T-helper 9 cell (primary cell): ENCODE measurements at regions not wholly inside any gene's neighbourhood (a gene's known extent, or its start where the extent isn't known, plus 50 kb on each side); places are given as distances from the start of the nearest gene placed in this dataset.

Experiments
- DNase-seq: peaks from one replicate; pipeline ENCODE4 v3.0.0-alpha.2; 2020

GRCh38 chr9:129353697-129354336, 175.8 kb upstream of the IER5L start:
- DNase-seq: no peak

DNA sequence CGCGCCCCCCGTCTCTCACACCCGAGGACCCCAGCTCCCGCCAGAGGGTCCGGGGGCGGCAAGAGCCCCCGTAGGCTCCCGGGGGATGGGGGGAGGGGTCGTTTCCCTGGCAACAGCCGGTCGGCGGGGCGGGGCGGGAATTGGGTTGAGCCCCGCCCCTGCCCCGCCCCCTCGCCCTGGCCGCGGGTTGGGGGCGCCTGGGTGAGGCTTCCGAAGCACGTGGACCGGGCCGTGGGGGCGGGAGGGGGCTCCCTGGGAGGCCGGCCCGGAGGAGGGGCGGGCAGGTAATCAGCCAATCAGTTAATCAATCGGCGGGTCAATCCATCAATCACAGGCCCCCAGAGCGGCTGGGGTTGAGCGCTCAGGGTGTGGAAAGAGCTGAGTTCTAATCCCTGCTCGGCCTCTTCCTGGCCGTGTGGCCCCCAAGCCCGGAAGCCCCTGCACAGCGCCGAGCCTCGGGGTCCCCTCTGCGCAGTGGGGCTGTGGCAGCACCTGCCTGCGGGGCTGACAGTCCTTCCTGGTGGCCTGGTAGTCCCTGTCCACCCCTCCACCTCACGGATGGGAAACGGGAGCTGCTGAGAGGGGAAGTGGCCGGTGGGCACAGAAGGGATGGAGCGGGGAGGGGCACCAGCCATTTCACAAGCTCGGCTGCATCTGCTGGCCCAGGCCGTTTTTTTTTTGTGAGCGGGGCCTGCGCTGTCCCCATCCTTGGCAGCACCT, 174.2 kb upstream of the IER5L start:
- DNase-seq: no peak

DNA sequence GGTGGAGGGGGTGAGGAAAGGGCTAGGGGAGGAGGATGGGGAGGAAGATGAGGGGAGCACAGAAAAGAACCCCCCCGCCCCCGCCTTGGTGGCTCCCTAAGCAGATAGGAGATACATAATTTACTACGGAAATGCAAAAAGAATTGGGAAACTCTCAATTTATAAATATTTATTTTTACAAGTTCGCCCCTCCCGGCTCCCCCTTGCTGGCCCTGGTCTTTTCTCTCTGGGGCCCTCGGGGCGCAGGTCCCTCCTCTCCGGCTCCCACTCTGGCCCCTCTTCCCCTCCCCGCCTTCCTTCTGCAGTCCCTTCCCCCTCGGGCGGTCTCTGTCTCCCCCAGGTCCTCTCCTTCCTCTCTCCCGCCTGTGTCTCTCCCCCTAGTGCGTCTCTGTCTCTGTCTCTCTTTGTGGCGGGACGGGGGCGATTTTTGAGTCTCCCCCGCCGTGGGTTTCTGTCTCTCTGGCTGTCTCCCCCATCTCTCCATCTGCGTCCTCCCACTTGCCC, 173.6 kb upstream of the IER5L start:
- no peak for DNase-seq

GRCh38 chr9:129351058-129351641, 173.1 kb upstream of the IER5L start:
- no peak for DNase-seq

DNA sequence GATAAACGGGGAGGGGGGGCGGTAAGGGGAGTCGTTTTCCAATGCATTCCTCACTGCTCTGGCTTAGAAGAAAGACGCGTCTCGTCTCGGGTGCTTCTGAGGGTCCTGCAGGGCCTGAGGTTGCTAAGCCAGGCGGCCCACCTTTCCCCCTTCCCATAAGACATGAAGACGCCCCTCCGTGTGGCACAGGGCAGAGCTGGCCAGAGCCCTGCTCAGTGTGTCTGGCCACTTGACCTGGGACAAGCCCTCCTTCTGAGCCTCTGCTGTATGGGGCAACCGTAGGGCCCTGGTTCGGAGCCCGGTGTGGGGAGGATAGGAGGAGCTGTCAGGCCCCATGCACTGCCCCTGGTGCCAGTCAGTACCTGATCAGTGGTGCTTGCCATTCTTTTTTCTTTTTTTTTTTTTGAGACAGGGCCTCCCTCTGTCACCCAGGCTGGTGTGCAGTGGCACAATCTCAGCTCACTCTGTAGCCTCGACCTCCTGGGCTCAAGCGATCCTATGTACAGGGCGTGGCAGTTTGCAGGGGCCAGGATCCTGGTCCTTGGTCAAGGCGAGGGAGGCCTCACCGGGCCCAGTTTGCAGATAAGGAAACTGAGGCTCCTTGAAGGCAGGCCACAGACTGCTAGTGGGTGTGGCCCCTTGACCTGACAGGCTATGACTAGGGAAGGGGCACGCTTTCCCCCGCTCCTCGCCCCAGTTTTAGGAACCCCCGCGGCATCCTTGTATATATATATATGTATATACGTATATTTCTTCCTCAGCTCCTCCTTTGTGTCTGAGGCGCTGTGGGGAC, 172.3 kb upstream of the IER5L start:
- no peak for DNase-seq

DNA sequence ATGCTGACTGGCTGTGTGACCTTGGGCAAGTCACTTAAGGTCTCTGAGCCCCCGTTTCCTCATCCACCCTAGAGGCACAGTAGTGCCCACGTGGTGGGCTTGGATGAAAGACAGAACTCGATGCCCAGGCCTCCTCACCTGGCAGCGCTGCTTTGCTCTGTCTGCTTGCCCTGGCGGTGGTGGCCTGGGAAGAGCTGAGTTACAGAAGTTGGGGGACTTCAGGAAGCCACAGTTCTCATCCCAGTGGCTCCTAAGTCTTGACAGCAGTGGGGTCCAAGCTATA, 171.5 kb upstream of the IER5L start:
- DNase-seq: no peak

GRCh38 chr9:129348890-129349664, 171.0 kb upstream of the IER5L start:
- DNase-seq: no peak

- DNase-seq: no peak
Observed at GRCh38 chr9:129347316-129348120, 169.5 kb upstream of the IER5L start.

DNA sequence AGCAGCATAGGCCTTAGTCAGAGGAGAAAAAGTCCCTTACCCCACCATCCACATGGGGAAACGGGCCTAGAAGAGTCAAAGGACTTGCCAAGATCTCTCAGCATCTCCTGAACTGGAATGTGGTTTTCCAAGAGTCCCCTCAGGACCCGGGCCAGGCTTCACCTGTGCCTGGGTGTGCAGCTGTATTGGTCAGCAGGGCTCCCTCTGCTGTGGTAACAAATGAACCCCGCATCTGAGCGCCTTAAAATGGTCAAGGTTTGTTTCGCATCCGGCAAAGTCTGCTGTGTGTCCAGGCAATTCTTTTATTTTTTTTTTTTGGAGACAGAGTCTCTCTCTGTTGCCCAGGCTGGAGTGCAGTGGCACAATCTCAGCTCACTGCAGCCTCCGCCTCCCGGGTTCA, 168.0 kb upstream of the IER5L start:
- no peak for DNase-seq

DNA sequence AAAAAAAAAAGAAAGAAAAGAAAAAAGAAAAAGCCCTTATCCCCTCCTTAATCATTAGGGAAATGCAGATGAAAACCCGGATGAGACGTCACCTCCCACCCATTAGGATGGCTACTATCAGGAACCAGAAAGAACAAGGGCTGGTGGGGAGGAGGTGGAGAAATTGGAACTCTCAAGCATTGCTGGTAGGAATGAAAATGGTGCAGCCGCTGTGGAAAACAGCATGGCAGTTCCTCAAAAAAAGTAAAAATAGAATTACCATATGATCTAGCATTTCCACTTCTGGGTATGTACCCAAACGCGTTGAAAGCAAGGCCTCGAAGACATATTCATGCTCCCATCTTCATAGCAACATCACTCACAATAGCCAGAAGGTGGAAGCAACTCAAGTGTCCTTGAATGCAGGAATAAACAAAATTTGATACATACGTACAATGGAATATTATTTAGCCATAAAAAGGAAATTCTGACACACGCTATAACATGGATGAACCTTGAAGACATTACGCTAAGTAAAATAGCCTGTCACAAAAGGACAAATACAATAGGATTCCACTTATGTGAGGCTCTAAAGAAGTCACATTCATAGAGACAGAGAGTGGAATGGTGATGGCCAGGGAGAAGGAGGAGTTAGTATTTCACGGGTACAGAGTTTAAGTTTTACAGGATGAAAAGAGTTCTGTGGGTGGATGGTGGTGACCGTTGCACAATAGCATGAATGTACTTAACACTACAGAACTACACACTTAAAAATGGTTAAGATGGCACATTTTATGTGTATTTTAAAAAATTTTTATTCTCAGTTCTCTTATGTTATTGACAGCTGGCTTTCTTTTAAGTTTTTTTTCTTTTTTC, 166.8 kb upstream of the IER5L start:
- no peak for DNase-seq

DNA sequence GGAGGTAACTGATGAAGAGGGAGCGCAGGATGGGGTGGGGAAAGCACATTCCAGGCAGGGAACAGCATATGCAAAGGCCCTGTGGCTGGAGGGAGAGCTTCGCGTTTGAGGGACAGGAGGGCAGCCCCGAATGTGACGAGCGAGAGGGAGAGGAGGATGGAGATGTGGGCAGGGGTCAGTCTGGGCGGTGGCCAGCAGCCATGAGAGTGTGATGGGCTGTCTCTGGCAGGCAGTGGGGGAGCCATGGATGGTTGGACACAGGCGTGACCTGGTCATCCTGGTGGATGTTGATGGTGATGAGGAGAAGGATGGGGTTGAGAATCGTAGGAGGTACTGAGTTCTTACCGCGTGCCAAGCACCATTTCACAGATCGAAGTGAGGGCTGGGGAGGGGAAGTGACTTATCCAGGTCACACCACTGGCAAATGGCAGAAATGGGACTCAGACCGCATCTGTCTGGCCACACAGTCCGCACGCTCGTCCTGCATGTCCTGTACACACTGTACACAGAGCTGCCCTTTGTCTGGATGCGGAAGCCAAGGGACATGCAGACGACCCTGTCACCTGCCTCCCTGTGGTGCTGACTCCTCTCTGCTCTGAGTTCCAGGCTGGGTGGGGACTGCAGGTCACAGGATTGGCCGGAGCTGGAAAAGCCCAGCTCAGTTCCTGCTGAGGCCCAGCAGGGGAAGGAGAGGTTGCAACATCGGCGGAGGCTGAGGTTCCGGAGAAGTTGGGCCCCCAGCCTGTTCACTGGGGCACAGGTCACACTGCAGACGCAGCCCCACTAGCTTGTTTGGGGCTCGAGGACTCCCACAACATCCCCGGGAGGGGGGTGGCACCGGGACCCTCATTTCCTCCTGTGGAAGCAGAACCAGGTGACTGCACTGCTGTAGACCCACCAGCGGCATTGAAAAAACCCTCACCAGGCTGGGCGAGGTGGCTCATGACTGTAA, 165.6 kb upstream of the IER5L start:
- no peak for DNase-seq

- DNase-seq: no peak
Observed at GRCh38 chr9:129342591-129343423, 164.7 kb upstream of the IER5L start.

- DNase-seq: no peak
Observed at GRCh38 chr9:129341987-129342348, 163.9 kb upstream of the IER5L start.

DNA sequence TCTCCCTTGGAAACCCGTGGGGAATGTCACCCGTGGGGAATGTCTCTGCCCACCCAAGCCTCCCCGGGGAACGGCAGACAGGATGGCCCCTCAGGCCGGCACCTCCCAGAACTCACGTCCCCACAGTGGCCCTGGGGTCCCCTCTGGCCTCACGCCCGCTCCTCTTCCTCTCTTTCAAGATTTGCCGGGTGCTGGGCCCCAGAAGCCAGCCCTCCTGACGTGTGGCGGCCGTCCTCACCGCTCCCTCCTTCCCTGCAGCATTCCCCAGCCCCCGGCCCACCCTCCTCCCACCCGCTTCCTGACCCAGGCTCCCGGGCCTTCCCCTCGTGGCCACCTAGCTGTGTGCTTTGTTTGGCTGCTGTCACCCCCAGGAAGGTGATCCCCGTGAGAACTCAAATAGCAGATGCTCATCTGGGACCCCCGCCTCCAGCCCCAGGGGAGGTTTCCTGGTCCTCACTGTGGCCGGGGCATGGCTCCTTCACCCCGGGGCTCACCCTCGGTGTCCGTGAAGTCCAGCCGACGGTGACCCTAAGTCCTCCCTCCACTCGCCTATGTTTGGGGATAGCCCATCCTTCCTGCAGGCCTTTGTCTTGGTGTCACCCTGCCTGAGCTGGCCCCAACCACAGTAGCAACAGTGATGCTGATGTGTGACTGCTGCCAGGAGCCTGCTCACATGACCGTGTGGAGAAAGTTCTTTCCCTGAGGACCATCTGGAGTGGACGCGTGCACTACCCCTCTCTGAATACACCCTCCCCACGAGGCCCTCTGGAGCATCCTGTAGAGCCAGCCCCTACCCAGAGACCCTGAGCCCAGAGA, 163.3 kb upstream of the IER5L start:
- no peak for DNase-seq

DNA sequence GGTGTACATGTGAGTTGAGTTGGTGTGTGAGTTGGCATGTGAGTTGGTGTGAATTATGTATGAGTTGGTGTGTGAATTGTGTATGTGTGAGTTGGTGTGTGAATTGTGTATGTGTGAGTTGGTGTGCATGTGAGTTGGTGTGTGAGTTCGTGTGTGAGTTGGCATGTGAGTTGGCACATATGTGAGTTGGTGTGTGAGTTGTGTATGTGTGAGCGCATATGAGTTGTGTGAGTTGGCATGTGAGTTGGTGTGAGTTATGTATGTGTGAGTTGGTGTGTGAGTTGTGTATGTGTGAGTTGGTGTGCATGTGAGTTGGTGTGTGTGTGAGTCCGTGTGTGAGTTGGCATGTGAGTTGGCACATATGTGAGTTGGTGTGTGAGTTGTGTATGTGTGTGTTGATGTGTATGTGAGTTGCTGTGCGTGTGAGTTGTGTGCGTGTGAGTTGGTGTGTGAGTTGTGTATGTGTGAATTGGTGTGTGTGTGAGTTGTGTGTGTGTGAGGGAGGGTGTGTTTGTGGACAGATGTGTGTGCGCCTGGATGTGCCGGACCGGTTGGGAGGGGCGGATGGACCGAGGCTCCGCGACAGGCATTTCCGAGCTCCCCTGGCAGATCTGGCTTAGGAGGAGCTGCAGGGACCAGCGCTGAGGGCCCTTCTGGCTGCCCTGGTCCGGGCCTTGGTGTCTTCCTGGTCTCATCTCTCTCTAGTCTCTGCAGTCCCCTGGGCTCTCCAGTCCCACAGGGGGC, 162.5 kb upstream of the IER5L start:
- DNase-seq: no peak

DNA sequence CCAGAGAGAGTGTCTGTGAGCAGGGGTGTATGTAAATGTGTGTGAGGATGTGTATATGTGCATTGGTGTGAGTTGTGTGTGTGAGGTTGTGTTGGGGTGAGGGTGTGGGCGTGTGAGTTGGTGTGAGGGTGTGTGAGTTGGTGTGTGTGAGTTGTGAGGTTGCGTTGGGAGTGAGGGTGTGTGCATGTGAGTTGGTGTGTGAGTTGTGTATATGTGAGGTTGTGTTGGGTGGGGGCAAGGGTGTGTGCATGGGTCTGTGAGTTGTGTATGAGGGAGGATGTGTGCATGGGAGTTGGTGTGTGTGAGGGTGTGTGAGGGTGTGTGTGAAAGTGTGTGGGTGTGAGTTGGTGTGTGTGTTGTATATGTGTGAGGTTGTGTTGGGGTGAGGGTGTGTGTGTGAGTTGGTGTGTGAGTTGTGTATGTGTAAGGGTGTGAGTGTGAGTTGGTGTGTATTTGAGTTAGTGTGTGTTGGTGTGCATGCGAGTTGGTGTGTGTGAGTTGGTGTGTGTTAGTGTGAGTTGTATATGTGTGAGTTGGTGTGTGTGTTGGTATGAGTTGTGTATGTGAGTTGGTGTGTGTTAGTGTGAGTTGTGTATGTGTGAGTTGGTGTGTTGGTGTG, 161.6 kb upstream of the IER5L start:
- no peak for DNase-seq
